BJ (cell line): ENCODE measurements at regions not wholly inside any gene's neighbourhood (a gene's known extent, or its start where the extent isn't known, plus 50 kb on each side); places are given as distances from the start of the nearest gene placed in this dataset.
"Not testable (repeated sequence)": the region's sequence is repeated elsewhere in the genome, so short reads cannot be mapped to it uniquely, and the experiment has no call there.

Experiments
- CTCF ChIA-PET: fragments of 350-600 bp; formaldehyde crosslinking; extraction: SDS; loops from one replicate; lab custom pipeline; 2021; ENCODE audit warnings: antibody characterized with exemption, inconsistent platforms; lab: Yijun Ruan, JAX
- POLR2A ChIA-PET: fragments of 300-600 bp; sonication (Branson Sonifier 250); formaldehyde crosslinking; extraction: SDS; loops from one replicate; lab custom pipeline; 2021; ENCODE audit warnings: antibody characterized with exemption; lab: Charles Lee
- DNase-seq: peaks from one replicate; pipeline ENCODE4 v3.0.0-alpha.2; 2011; ENCODE audit warnings: low read depth
- H3K27me3 ChIP-seq: 2 replicates; pipeline ENCODE4 v1.6.0; 2011; ENCODE audit warnings: low read length; ENCODE audit not compliant: control insufficient read depth, insufficient read depth
- H3K36me3 ChIP-seq: 2 replicates; pipeline ENCODE4 v1.5.1; 2011; ENCODE audit warnings: low read length; ENCODE audit not compliant: control insufficient read depth, insufficient read depth
- H3K4me3 ChIP-seq: 2 replicates; pipeline ENCODE4 v1.5.1; 2011; ENCODE audit warnings: low read depth, mild to moderate bottlenecking, control low read depth, low read length
- TF ChIP-seq, protein P1 (sequence below): IDR thresholded peaks from 2 replicates; pipeline ENCODE4 v1.5.1; 2011; ENCODE audit warnings: low read depth, mild to moderate bottlenecking, control low read depth, inconsistent platforms, low read length, moderate library complexity; ENCODE audit not compliant: insufficient read depth

DNA sequence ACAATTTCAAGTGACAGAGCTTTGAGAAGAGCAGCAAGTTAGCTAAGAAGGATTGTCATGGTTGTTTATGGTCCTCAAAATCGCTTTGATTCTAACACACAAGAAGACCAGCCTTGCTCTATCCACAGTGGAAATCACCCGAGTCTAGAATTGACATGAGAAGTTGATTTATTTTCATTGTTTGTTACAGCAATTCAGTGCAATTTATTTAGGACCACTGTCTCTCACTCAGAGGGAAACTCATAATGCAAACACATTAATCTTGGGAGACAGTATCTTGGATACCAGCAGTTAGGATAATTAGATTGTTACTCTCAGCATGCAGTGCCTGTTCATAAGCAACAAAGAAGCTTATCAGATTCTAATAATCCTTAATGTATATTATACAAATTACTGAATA, 498.9 kb downstream of the NTRK2 start:
- POLR2A ChIA-PET = no interaction called here

DNA sequence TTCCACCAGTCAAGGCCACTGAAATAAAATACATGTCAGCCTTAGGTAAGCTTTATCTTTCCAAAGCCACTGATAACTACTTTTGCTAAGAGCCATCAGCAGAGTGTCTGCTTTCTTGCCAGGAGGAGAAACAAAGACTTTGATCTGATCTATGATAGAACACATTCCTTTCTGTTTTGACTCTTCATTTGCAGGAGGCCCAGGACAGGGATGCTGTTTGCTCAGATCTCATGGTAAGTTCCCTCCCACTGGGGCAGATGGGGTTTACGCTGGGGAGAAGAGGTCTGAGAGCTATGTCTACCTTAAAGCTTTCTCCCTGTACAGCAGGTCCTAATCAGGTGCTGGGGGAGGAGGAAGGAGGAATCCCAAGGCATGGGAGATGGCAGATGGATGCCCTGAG, 497.6 kb downstream of the NTRK2 start:
- ChIA-PET CTCF (no interaction called here), POLR2A (no interaction called here)
- no peak for DNase-seq
- Histone ChIP-seq H3K27me3 (no peaks in the 10 kb centered on the region), H3K4me3 (no peak overlapping the region), H3K36me3 (no peaks in the 10 kb centered on the region)
- TF ChIP-seq, protein P1, sequence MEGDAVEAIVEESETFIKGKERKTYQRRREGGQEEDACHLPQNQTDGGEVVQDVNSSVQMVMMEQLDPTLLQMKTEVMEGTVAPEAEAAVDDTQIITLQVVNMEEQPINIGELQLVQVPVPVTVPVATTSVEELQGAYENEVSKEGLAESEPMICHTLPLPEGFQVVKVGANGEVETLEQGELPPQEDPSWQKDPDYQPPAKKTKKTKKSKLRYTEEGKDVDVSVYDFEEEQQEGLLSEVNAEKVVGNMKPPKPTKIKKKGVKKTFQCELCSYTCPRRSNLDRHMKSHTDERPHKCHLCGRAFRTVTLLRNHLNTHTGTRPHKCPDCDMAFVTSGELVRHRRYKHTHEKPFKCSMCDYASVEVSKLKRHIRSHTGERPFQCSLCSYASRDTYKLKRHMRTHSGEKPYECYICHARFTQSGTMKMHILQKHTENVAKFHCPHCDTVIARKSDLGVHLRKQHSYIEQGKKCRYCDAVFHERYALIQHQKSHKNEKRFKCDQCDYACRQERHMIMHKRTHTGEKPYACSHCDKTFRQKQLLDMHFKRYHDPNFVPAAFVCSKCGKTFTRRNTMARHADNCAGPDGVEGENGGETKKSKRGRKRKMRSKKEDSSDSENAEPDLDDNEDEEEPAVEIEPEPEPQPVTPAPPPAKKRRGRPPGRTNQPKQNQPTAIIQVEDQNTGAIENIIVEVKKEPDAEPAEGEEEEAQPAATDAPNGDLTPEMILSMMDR = no peak

More for the DNA sequence above, 498.9 kb downstream of the NTRK2 start:
- Histone ChIP-seq H3K27me3 (no peaks in the 10 kb centered on the region), H3K4me3 (no peak overlapping the region), H3K36me3 (no peaks in the 10 kb centered on the region)
- CTCF ChIA-PET = no interaction called here
- TF ChIP-seq, protein P1 = no peak
- no peak for DNase-seq

DNA sequence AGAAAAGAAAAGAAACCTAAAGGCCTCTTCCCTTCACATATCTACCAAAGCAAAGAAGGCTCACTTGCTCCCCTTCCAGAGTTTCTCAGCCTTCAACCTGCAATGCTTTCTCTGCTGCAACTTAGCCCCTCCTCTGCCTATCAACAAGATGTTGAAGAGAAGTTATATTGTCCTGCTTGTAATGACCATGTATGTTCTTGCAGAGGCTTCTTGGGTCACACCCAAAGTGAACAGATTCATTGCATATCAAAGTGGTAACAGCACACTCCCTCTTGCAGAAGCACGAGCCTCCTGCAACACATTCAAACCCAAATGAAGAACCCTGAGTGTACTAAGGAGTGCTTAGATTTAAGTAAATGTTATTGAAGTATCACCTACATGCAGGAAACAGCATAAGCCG, 494.3 kb downstream of the NTRK2 start:
- Histone ChIP-seq H3K36me3 (no peaks in the 10 kb centered on the region), H3K4me3 (no peak overlapping the region), H3K27me3 (no peaks in the 10 kb centered on the region)
- ChIA-PET CTCF (no interaction called here), POLR2A (no interaction called here)
- TF ChIP-seq, protein P1 = no peak
- no peak for DNase-seq

DNA sequence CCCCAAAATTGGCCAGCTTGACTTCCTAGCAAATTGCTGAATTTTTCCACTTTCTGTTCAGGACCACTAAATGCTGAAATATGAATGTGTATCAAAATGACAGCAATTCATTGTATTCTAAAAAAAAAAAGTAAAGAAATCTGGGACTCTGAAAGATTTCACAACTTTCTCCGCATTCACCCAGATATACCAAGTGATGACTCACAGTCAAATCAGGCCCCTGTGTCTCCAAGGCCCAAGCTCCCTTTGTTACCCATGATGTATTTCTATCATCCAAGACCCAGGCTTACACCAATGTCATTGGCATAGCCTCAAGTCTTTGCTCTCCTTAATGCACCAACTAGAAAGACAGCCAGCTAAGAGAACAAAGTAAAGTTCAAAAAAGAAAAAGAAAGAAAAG, 493.9 kb downstream of the NTRK2 start:
- Histone ChIP-seq H3K27me3 (no peaks in the 10 kb centered on the region), H3K4me3 (no peak overlapping the region), H3K36me3 (no peaks in the 10 kb centered on the region)
- POLR2A ChIA-PET = no interaction called here
- CTCF ChIA-PET = no interaction called here
- no peak for DNase-seq
- TF ChIP-seq, protein P1 = no peak

DNA sequence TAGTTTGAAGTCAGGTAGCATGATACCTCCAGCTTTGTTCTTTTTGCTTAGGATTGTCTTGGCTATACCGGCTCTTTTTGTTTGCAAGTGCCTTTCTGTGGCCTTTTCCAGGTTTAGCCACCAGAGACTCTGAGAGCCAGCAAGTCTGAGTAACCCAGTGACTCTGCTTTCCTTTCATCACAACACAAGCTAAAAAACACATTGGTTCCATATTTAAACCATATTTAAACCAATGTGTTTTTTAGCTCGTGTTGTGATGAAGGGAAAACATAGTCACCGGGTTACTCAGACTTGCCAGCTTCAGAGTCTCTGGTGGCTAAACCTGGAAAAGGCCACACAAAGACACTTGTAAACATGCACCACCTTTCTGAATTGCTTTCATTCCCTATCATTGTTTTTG, 493.3 kb downstream of the NTRK2 start:
- TF ChIP-seq, protein P1 = no peak
- no peak overlapping the region for H3K4me3 ChIP-seq
- DNase-seq = no peak
- H3K27me3 ChIP-seq = no peaks in the 10 kb centered on the region
- ChIA-PET POLR2A (no interaction called here), CTCF (no interaction called here)
- no peaks in the 10 kb centered on the region for H3K36me3 ChIP-seq

DNA sequence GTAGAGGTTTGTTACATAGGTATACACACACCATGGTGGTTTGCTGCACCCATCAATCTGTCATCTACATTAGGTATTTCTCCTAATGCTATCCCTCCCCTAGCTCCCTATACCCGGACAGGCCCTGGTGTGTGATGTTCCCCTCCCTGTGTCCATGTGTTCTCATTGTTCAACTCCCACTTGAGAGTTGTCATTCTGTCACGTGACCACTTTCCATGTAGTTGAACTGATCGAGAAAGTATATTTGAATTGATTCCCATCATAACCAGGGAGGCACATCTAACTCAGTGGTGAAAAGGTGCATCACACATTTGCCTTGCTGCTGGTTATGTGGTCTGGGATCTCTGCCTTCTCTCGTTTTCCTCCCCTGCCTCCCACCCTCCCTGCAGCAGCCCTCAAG, 491.4 kb downstream of the NTRK2 start:
- DNase-seq, H3K36me3 ChIP-seq, H3K27me3 ChIP-seq, CTCF ChIA-PET, POLR2A ChIA-PET, H3K4me3 ChIP-seq: not testable (repeated sequence)
